H1 (cell line): ENCODE measurements at regions not wholly inside any gene's neighbourhood (a gene's known extent, or its start where the extent isn't known, plus 50 kb on each side); places are given as distances from the start of the nearest gene placed in this dataset.

Experiments
- CHD7 ChIP-seq: fragments of 300-600 bp; sonication (generic); IDR thresholded peaks from 2 replicates; pipeline ENCODE4 v1.7.1; 2012; ENCODE audit warnings: low read length, moderate library complexity, mild to moderate bottlenecking, inconsistent platforms; ENCODE audit not compliant: insufficient replicate concordance
- CTBP2 ChIP-seq: IDR thresholded peaks from 2 replicates; pipeline ENCODE4 v1.7.0; 2011; ENCODE audit warnings: borderline replicate concordance, mild to moderate bottlenecking, moderate library complexity, mixed read lengths, low read length; ENCODE audit not compliant: insufficient read depth, insufficient read length
- POLR2AphosphoS5 ChIP-seq: IDR thresholded peaks from 2 replicates; pipeline ENCODE4 v1.6.1; 2011; ENCODE audit warnings: low read depth, low read length

GRCh38 chr4:123050018-123050417 is 127.6 kb upstream of the NUDT6 start (continued):
- TF ChIP-seq CHD7: no peak
- no peak for TF ChIP-seq POLR2AphosphoS5
- TF ChIP-seq CTBP2: no peak
